Gastrocnemius medialis (tissue), 4 donors: ENCODE measurements at regions not wholly inside any gene's neighbourhood (a gene's known extent, or its start where the extent isn't known, plus 50 kb on each side); places are given as distances from the start of the nearest gene placed in this dataset.

Experiments used
- CTCF ChIP-seq, 5 experiments: fragments of 450-650 bp in 3 of 5; fragments of 200-600 bp in 2 of 5; sonication (generic) in 2 of 5; IDR thresholded peaks in 4 of 5; conservative IDR thresholded peaks in 1 of 5; 1 replicate in 4 of 5; 2 replicates in 1 of 5; pipeline ENCODE4 v1.5.1; 2016 to 2019; ENCODE audit warnings: antibody characterized with exemption in 5 of 5, mild to moderate bottlenecking in 3 of 5, moderate library complexity in 3 of 5
- POLR2A ChIP-seq, 2 donors: fragments of 450-650 bp; IDR thresholded peaks; one replicate each; pipeline ENCODE4 v1.6.1; 2017; ENCODE audit warnings: antibody characterized with exemption in 2 of 2, mild to moderate bottlenecking in 2 of 2, moderate library complexity in 2 of 2

- TF ChIP-seq CTCF (IDR thresholded peaks at IDR 0.05 in 4 of 5, conservative IDR thresholded peaks at IDR 0.05 in 1 of 5): no peak
- no peak for TF ChIP-seq POLR2A (IDR thresholded peaks at IDR 0.05)
Observed at GRCh38 chr4:42736527-42737195, 79.8 kb upstream of the ATP8A1 start.
